Loucy (cell line): ENCODE measurements at regions not wholly inside any gene's neighbourhood (a gene's known extent, or its start where the extent isn't known, plus 50 kb on each side); places are given as distances from the start of the nearest gene placed in this dataset.

ENCODE experiments used
- H2AFZ ChIP-seq: fragments of 200-600 bp; sonication (generic); 2 replicates; pipeline ENCODE4 v1.6.0; 2016; ENCODE audit warnings: antibody characterized with exemption, mild to moderate bottlenecking, low read length, moderate library complexity
- H3F3A ChIP-seq: fragments of 200-600 bp; 2 replicates; pipeline ENCODE4 v1.6.0; 2016; ENCODE audit warnings: antibody characterized with exemption, low read depth, mild to moderate bottlenecking
- H3K27me3 ChIP-seq: fragments of 200-600 bp; sonication (generic); 2 replicates; pipeline ENCODE4 v1.6.1; 2014; ENCODE audit warnings: low read length, mild to moderate bottlenecking; ENCODE audit not compliant: insufficient read depth, poor library complexity, severe bottlenecking
- H3K36me3 ChIP-seq: fragments of 200-600 bp; sonication (generic); 2 replicates; pipeline ENCODE4 v1.6.1; 2016; ENCODE audit warnings: low read length; ENCODE audit not compliant: insufficient read depth
- H3K4me1 ChIP-seq: fragments of 200-600 bp; sonication (generic); 2 replicates; pipeline ENCODE4 v1.5.1; 2014; ENCODE audit warnings: low read length, mild to moderate bottlenecking; ENCODE audit not compliant: insufficient read depth, poor library complexity, severe bottlenecking
- H3K4me2 ChIP-seq: fragments of 200-600 bp; sonication (generic); 2 replicates; pipeline ENCODE4 v1.6.0; 2014; ENCODE audit warnings: antibody characterized with exemption, low read length, low read depth, mild to moderate bottlenecking; ENCODE audit not compliant: poor library complexity, severe bottlenecking
- H3K4me3 ChIP-seq: fragments of 200-600 bp; sonication (generic); 2 replicates; pipeline ENCODE4 v1.5.1; 2014; ENCODE audit warnings: low read length, mild to moderate bottlenecking, mixed read lengths; ENCODE audit not compliant: poor library complexity, severe bottlenecking
- H3K79me2 ChIP-seq: fragments of 200-600 bp; sonication (generic); 2 replicates; pipeline ENCODE4 v1.6.1; 2014; ENCODE audit warnings: low read length; ENCODE audit not compliant: insufficient read depth
- H3K9ac ChIP-seq: fragments of 200-600 bp; sonication (generic); 2 replicates; pipeline ENCODE4 v1.6.0; 2014; ENCODE audit warnings: mild to moderate bottlenecking, low read depth, low read length, moderate library complexity; ENCODE audit not compliant: poor library complexity, severe bottlenecking
- H3K9me2 ChIP-seq: fragments of 200-600 bp; sonication (generic); replicated peaks from 2 replicates; pipeline ENCODE4 v1.6.1; 2016; ENCODE audit warnings: low read depth, low read length, mixed read lengths
- H3K9me3 ChIP-seq: fragments of 200-600 bp; sonication (generic); 2 replicates; pipeline ENCODE4 v1.6.1; 2014; ENCODE audit warnings: mild to moderate bottlenecking, antibody characterized with exemption, low read length, low read depth; ENCODE audit not compliant: insufficient read depth
- H4K20me1 ChIP-seq: fragments of 200-600 bp; sonication (generic); 2 replicates; pipeline ENCODE4 v1.6.0; 2014; ENCODE audit warnings: antibody characterized with exemption, low read length, mild to moderate bottlenecking; ENCODE audit not compliant: insufficient read depth, poor library complexity, severe bottlenecking
- EZH2phosphoT487 ChIP-seq: fragments of 200-600 bp; IDR thresholded peaks from 2 replicates; pipeline ENCODE4 v1.6.1; 2018; ENCODE audit warnings: antibody characterized with exemption, mild to moderate bottlenecking, moderate library complexity, borderline replicate concordance
- TF ChIP-seq, protein P1 (sequence below): fragments of 200-600 bp; sonication (generic); conservative IDR thresholded peaks from 2 replicates; pipeline ENCODE4 v1.5.1; 2014; ENCODE audit warnings: mild to moderate bottlenecking, antibody characterized with exemption, low read length

DNA sequence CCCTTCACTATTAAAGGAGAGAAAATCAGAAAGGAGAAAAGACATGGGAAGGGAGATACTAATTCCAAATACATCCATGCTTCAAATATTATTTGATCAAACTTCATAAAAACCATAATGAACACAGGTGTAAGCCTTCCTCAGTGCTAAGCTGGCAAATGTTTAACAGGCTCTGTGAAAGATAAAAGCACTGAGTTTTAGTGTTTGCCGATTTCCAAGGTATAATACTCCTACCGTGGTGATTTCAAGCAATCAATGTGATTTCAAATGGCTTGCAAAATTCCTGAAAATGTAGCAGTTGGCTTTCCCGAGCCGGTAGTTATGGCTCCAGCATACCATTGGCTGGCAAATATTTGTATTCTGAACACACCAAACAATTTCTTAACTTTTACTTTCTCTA, 732.3 kb upstream of the GOLIM4 start:
- H3K79me2 ChIP-seq = no peaks in the 10 kb centered on the region
- H4K20me1 ChIP-seq = no peaks in the 10 kb centered on the region
- peaks cover 12% of the 10 kb centered on the region for H3K4me1 ChIP-seq
- H2AFZ ChIP-seq = no peak overlapping the region
- H3F3A ChIP-seq = no peaks in the 10 kb centered on the region
- TF ChIP-seq, protein P1, sequence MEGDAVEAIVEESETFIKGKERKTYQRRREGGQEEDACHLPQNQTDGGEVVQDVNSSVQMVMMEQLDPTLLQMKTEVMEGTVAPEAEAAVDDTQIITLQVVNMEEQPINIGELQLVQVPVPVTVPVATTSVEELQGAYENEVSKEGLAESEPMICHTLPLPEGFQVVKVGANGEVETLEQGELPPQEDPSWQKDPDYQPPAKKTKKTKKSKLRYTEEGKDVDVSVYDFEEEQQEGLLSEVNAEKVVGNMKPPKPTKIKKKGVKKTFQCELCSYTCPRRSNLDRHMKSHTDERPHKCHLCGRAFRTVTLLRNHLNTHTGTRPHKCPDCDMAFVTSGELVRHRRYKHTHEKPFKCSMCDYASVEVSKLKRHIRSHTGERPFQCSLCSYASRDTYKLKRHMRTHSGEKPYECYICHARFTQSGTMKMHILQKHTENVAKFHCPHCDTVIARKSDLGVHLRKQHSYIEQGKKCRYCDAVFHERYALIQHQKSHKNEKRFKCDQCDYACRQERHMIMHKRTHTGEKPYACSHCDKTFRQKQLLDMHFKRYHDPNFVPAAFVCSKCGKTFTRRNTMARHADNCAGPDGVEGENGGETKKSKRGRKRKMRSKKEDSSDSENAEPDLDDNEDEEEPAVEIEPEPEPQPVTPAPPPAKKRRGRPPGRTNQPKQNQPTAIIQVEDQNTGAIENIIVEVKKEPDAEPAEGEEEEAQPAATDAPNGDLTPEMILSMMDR = no peak
- no peak for TF ChIP-seq EZH2phosphoT487
- no peaks in the 10 kb centered on the region for H3K9me2 ChIP-seq
- H3K9me3 ChIP-seq = no peaks in the 10 kb centered on the region
- no peaks in the 10 kb centered on the region for H3K36me3 ChIP-seq
- H3K4me3 ChIP-seq = no peak overlapping the region
- no peak overlapping the region for H3K4me2 ChIP-seq
- H3K27me3 ChIP-seq = no peaks in the 10 kb centered on the region
- no peak overlapping the region for H3K9ac ChIP-seq

DNA sequence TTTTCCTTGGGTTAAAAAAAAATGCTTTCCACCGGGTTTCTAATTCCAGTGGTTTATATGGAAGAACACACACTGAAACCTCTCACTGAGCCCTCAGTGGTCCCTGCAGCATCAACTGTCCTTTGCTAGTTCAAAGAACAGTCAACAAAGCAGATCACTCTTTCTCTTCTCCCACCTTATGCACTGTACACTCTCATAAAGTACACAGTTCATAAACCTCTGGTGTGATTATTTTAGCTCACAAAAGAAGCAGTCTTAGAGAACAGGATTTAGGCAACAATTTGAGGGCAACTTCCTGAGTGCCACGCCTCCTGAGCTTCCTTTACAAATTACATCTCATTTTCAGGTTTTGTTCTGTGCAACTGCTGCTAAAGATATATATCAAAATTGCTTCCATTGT, 728.4 kb upstream of the GOLIM4 start:
- H3K27me3 ChIP-seq = no peaks in the 10 kb centered on the region
- no peaks in the 10 kb centered on the region for H3F3A ChIP-seq
- no peak for TF ChIP-seq EZH2phosphoT487
- TF ChIP-seq, protein P1 = no peak
- no peaks in the 10 kb centered on the region for H3K9me2 ChIP-seq
- H3K9ac ChIP-seq = no peak overlapping the region
- no peaks in the 10 kb centered on the region for H4K20me1 ChIP-seq
- no peaks in the 10 kb centered on the region for H3K79me2 ChIP-seq
- no peaks in the 10 kb centered on the region for H3K36me3 ChIP-seq
- peak overlapping the region; percentile 52 for H3K4me2 ChIP-seq
- peaks cover 12% of the 10 kb centered on the region for H3K4me1 ChIP-seq
- H2AFZ ChIP-seq = 0 out of 2 replicates have a peak overlapping the region, but pooled peaks have one; percentile 1
- H3K9me3 ChIP-seq = no peaks in the 10 kb centered on the region
- H3K4me3 ChIP-seq = no peak overlapping the region

DNA sequence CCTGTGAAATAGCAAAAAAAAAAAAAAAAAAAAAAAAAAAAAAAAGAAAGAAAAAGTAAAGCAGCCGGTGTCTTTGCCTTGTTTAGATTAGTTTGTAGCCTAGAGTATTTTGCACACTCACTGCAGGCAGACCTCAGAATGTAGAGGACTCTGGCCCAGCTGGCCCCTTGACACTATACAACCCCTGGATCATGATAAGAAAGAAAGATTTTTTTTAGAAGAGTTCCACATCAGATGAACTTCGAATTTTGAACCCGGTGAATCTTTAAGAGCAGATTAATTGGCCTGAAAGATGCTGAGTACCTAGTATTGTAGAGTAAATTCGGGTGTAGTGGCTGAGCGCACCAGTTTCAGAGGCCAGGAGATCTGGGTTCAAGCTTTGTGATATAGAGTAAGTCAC, 727.7 kb upstream of the GOLIM4 start:
- no peaks in the 10 kb centered on the region for H3K36me3 ChIP-seq
- no peak overlapping the region for H3K9ac ChIP-seq
- H4K20me1 ChIP-seq = no peaks in the 10 kb centered on the region
- H3K4me3 ChIP-seq = no peak overlapping the region
- H3K79me2 ChIP-seq = no peaks in the 10 kb centered on the region
- H3K4me2 ChIP-seq = no peak overlapping the region
- no peaks in the 10 kb centered on the region for H3K9me2 ChIP-seq
- TF ChIP-seq, protein P1 = no peak
- no peak for TF ChIP-seq EZH2phosphoT487
- peaks cover 12% of the 10 kb centered on the region for H3K4me1 ChIP-seq
- no peak overlapping the region for H2AFZ ChIP-seq
- H3K27me3 ChIP-seq = no peaks in the 10 kb centered on the region
- no peaks in the 10 kb centered on the region for H3F3A ChIP-seq
- no peaks in the 10 kb centered on the region for H3K9me3 ChIP-seq
